ENCODE measurements at regions not wholly inside any gene's neighbourhood (a gene's known extent, or its start where the extent isn't known, plus 50 kb on each side); places are given as distances from the start of the nearest gene placed in this dataset.

- DNase-seq (ENCODE audit: low read depth, low spot score), result no peak
- H3K4me1 ChIP-seq (ENCODE audit: control insufficient read depth, insufficient read depth, low read length), result no peaks in the 10 kb centered on the region
- H3K36me3 ChIP-seq (ENCODE audit: control insufficient read depth, insufficient read depth, low read length), result no peaks in the 10 kb centered on the region
- intact Hi-C loops (cut with micrococcal nuclease; ENCODE audit: unreplicated experiment) (no loop called here), in situ Hi-C loops (cut with HindIII; ENCODE audit: low pct_unique_long_range_greater_than_20kb, low sequenced_read_pairs) (no loop called here)
- H3K4me3 ChIP-seq (ENCODE audit: low read depth in 2 of 2, low read length in 2 of 2), result no peak overlapping the region
- ATAC-seq, result no peak
- CTCF ChIA-PET, result no interaction called here
- BruUV-seq (replicated peaks), result no TSS peak
- TF ChIP-seq SIN3A (IDR thresholded peaks at IDR 0.05; ENCODE audit: borderline replicate concordance, insufficient read depth, low read depth, low read length) (no peak), REST (IDR thresholded peaks at IDR 0.05; ENCODE audit: insufficient read depth in 1 of 2, low read depth in 2 of 2, low read length in 1 of 2) (no peak), TCF7L2 (IDR thresholded peaks at IDR 0.05; ENCODE audit: low read depth, low read length) (no peak), CTCF (IDR thresholded peaks at IDR 0.05) (no peak), POLR2AphosphoS5 (IDR thresholded peaks at IDR 0.05; ENCODE audit: low read depth, low read length) (no peak)
- POLR2A ChIA-PET, result no interaction called here
- H3K27ac ChIP-seq (ENCODE audit: low read length), result no peak overlapping the region
- H3K9me3 ChIP-seq (ENCODE audit: control insufficient read depth, insufficient read depth, low read depth, low read length), result no peaks in the 10 kb centered on the region
- H3K27me3 ChIP-seq (ENCODE audit: control insufficient read depth, insufficient read depth, low read length), result no peaks in the 10 kb centered on the region
Measured at GRCh38 chrX:45602151-45602550, 401.5 kb upstream of the DIPK2B start.

- ATAC-seq (no peak), DNase-seq (ENCODE audit: low read depth, low spot score) (no peak)
- Histone ChIP-seq H3K27ac (ENCODE audit: low read length) (no peak overlapping the region), H3K27me3 (ENCODE audit: control insufficient read depth, insufficient read depth, low read length) (no peaks in the 10 kb centered on the region), H3K4me1 (ENCODE audit: control insufficient read depth, insufficient read depth, low read length) (no peaks in the 10 kb centered on the region), H3K36me3 (ENCODE audit: control insufficient read depth, insufficient read depth, low read length) (no peaks in the 10 kb centered on the region), H3K4me3 (ENCODE audit: low read depth in 2 of 2, low read length in 2 of 2) (no peak overlapping the region), H3K9me3 (ENCODE audit: control insufficient read depth, insufficient read depth, low read depth, low read length) (no peaks in the 10 kb centered on the region)
- no TSS peak for BruUV-seq (replicated peaks)
- TF ChIP-seq SIN3A (IDR thresholded peaks at IDR 0.05; ENCODE audit: borderline replicate concordance, insufficient read depth, low read depth, low read length) (no peak), CTCF (IDR thresholded peaks at IDR 0.05) (no peak), POLR2AphosphoS5 (IDR thresholded peaks at IDR 0.05; ENCODE audit: low read depth, low read length) (no peak), REST (IDR thresholded peaks at IDR 0.05; ENCODE audit: insufficient read depth in 1 of 2, low read depth in 2 of 2, low read length in 1 of 2) (no peak), TCF7L2 (IDR thresholded peaks at IDR 0.05; ENCODE audit: low read depth, low read length) (no peak)
- CTCF ChIA-PET, result no interaction called here
- in situ Hi-C loops (cut with HindIII; ENCODE audit: low pct_unique_long_range_greater_than_20kb, low sequenced_read_pairs) (no loop called here), intact Hi-C loops (cut with micrococcal nuclease; ENCODE audit: unreplicated experiment) (no loop called here)
- POLR2A ChIA-PET, result no interaction called here
Measured at GRCh38 chrX:45601052-45601451, 400.4 kb upstream of the DIPK2B start.

All from Panc1 (cell line).